ENCODE measurements at regions not wholly inside any gene's neighbourhood (a gene's known extent, or its start where the extent isn't known, plus 50 kb on each side); places are given as distances from the start of the nearest gene placed in this dataset.

- no peak for DNase-seq (ENCODE audit: low read depth)
These were observed 144.6 kb downstream of the TPH2 start for GRCh38 chr12:72082986-72083820.

GRCh38 chr12:72084061-72084460, 145.4 kb downstream of the TPH2 start:
- no peak for DNase-seq (ENCODE audit: low read depth)

GRCh38 chr12:72084880-72085279, 146.2 kb downstream of the TPH2 start:
- DNase-seq (ENCODE audit: low read depth), result no peak

- DNase-seq (ENCODE audit: low read depth), result no peak
These were observed 151.0 kb downstream of the TPH2 start for GRCh38 chr12:72089678-72090077.

GRCh38 chr12:72093424-72093823, 154.8 kb downstream of the TPH2 start:
- DNase-seq (ENCODE audit: low read depth), result no peak

GRCh38 chr12:72093930-72094329, 155.3 kb downstream of the TPH2 start:
- DNase-seq (ENCODE audit: low read depth), result no peak

- DNase-seq (ENCODE audit: low read depth), result no peak
These were observed 155.8 kb downstream of the TPH2 start for GRCh38 chr12:72094490-72094889.

GRCh38 chr12:72095025-72095424, 156.4 kb downstream of the TPH2 start:
- no peak for DNase-seq (ENCODE audit: low read depth)

- DNase-seq (ENCODE audit: low read depth), result no peak
These were observed 160.0 kb downstream of the TPH2 start for GRCh38 chr12:72098622-72099021.

GRCh38 chr12:72100854-72101253, 162.2 kb downstream of the TPH2 start:
- no peak for DNase-seq (ENCODE audit: low read depth)

- no peak for DNase-seq (ENCODE audit: low read depth)
These were observed 163.5 kb downstream of the TPH2 start for GRCh38 chr12:72102150-72102549.

GRCh38 chr12:72105849-72106248, 166.3 kb upstream of the TRHDE start:
- DNase-seq (ENCODE audit: low read depth), result no peak

GRCh38 chr12:72110937-72111650, 161.1 kb upstream of the TRHDE start:
- DNase-seq (ENCODE audit: low read depth), result no peak

- peak; percentile 4 for DNase-seq (ENCODE audit: low read depth)
These were observed 160.5 kb upstream of the TRHDE start for GRCh38 chr12:72111706-72112105.

- DNase-seq (ENCODE audit: low read depth), result no peak
These were observed 138.6 kb upstream of the TRHDE start for GRCh38 chr12:72133497-72134055.

GRCh38 chr12:72134246-72135020, 137.7 kb upstream of the TRHDE start:
- no peak for DNase-seq (ENCODE audit: low read depth)

GRCh38 chr12:72135021-72135301, 137.2 kb upstream of the TRHDE start:
- no peak for DNase-seq (ENCODE audit: low read depth)

- no peak for DNase-seq (ENCODE audit: low read depth)
These were observed 135.4 kb upstream of the TRHDE start for GRCh38 chr12:72136792-72137191.

GRCh38 chr12:72139411-72139810, 132.8 kb upstream of the TRHDE start:
- DNase-seq (ENCODE audit: low read depth), result no peak

- no peak for DNase-seq (ENCODE audit: low read depth)
These were observed 130.8 kb upstream of the TRHDE start for GRCh38 chr12:72141381-72141780.

GRCh38 chr12:72144553-72144952, 127.6 kb upstream of the TRHDE start:
- DNase-seq (ENCODE audit: low read depth), result no peak

- DNase-seq (ENCODE audit: low read depth), result no peak
These were observed 125.7 kb upstream of the TRHDE start for GRCh38 chr12:72146495-72146894.

Measured in forelimb muscle (tissue), 1 donor.